ENCODE measurements at regions not wholly inside any gene's neighbourhood (a gene's known extent, or its start where the extent isn't known, plus 50 kb on each side); places are given as distances from the start of the nearest gene placed in this dataset.
A peak's percentile ranks its signal among the peaks of the same experiment; 100 is the strongest.

- no peaks in the 10 kb centered on the region for H3K9me2 ChIP-seq (ENCODE audit: low read depth, low read length)
- no peaks in the 10 kb centered on the region for H4K20me1 ChIP-seq (ENCODE audit: insufficient read depth, low read length)
- H3K4me1 ChIP-seq (ENCODE audit: insufficient read depth, low read length, severe bottlenecking), result no peaks in the 10 kb centered on the region
- H3K9ac ChIP-seq (ENCODE audit: low read length), result no peak overlapping the region
- no peaks in the 10 kb centered on the region for H3K79me2 ChIP-seq (ENCODE audit: insufficient read depth, low read length)
- H3K27me3 ChIP-seq (ENCODE audit: insufficient read depth, low read length), result no peaks in the 10 kb centered on the region
- no peak overlapping the region for H3K4me3 ChIP-seq (ENCODE audit: low read depth, low read length, poor library complexity, severe bottlenecking)
- no peak overlapping the region for H3K27ac ChIP-seq (ENCODE audit: low read depth, low read length, poor library complexity, severe bottlenecking)
- no peak overlapping the region for H3K4me2 ChIP-seq (ENCODE audit: low read length)
- no peaks in the 10 kb centered on the region; the same call in 1 of the 2 replicates for H3F3A ChIP-seq (ENCODE audit: insufficient read depth, low read length)
- H3K9me3 ChIP-seq (ENCODE audit: low read length), result peaks cover 12% of the 10 kb centered on the region; the same call in 1 of the 2 replicates
- no peak overlapping the region for H2AFZ ChIP-seq (ENCODE audit: low read length)
- no peaks in the 10 kb centered on the region for H3K36me3 ChIP-seq (ENCODE audit: insufficient read depth, low read length)
- TF ChIP-seq CTCF (IDR thresholded peaks at IDR 0.05; ENCODE audit: low read length) (no peak), EZH2 (IDR thresholded peaks at IDR 0.05; ENCODE audit: borderline replicate concordance, low read length) (no peak)
Observed at GRCh38 chr3:106593381-106593780, 724.6 kb upstream of the CBLB start.

GRCh38 chr3:106609666-106610301 is 741.0 kb upstream of the CBLB start:
- no peaks in the 10 kb centered on the region; the same call in 1 of the 2 replicates for H3F3A ChIP-seq (ENCODE audit: insufficient read depth, low read length)
- H3K9me2 ChIP-seq (ENCODE audit: low read depth, low read length), result no peaks in the 10 kb centered on the region
- peak overlapping the region; percentile 18; the same call in 1 of the 2 replicates for H3K4me2 ChIP-seq (ENCODE audit: low read length)
- peak; percentile 95 for TF ChIP-seq CTCF (IDR thresholded peaks at IDR 0.05; ENCODE audit: low read length)
- no peak for TF ChIP-seq EZH2 (IDR thresholded peaks at IDR 0.05; ENCODE audit: borderline replicate concordance, low read length)
- H3K36me3 ChIP-seq (ENCODE audit: insufficient read depth, low read length), result no peaks in the 10 kb centered on the region
- H4K20me1 ChIP-seq (ENCODE audit: insufficient read depth, low read length), result no peaks in the 10 kb centered on the region
- H3K9ac ChIP-seq (ENCODE audit: low read length), result no peak overlapping the region
- H3K79me2 ChIP-seq (ENCODE audit: insufficient read depth, low read length), result no peaks in the 10 kb centered on the region
- H3K27me3 ChIP-seq (ENCODE audit: insufficient read depth, low read length), result no peaks in the 10 kb centered on the region
- H3K9me3 ChIP-seq (ENCODE audit: low read length), result 0 out of 2 replicates have a peak, but pooled peaks cover 2% of the 10 kb centered on the region
- H3K4me1 ChIP-seq (ENCODE audit: insufficient read depth, low read length, severe bottlenecking), result peaks cover 6% of the 10 kb centered on the region
- no peak overlapping the region for H2AFZ ChIP-seq (ENCODE audit: low read length)
- no peak overlapping the region for H3K4me3 ChIP-seq (ENCODE audit: low read depth, low read length, poor library complexity, severe bottlenecking)
- no peak overlapping the region for H3K27ac ChIP-seq (ENCODE audit: low read depth, low read length, poor library complexity, severe bottlenecking)

GRCh38 chr3:106610362-106610959 is 741.6 kb upstream of the CBLB start:
- no peak overlapping the region for H2AFZ ChIP-seq (ENCODE audit: low read length)
- H3F3A ChIP-seq (ENCODE audit: insufficient read depth, low read length), result no peaks in the 10 kb centered on the region; the same call in 1 of the 2 replicates
- no peak overlapping the region for H3K4me3 ChIP-seq (ENCODE audit: low read depth, low read length, poor library complexity, severe bottlenecking)
- peaks cover 6% of the 10 kb centered on the region for H3K4me1 ChIP-seq (ENCODE audit: insufficient read depth, low read length, severe bottlenecking)
- H3K4me2 ChIP-seq (ENCODE audit: low read length), result no peak overlapping the region
- H3K9me3 ChIP-seq (ENCODE audit: low read length), result 0 out of 2 replicates have a peak, but pooled peaks cover 2% of the 10 kb centered on the region
- no peaks in the 10 kb centered on the region for H3K27me3 ChIP-seq (ENCODE audit: insufficient read depth, low read length)
- H3K9me2 ChIP-seq (ENCODE audit: low read depth, low read length), result no peaks in the 10 kb centered on the region
- no peaks in the 10 kb centered on the region for H3K79me2 ChIP-seq (ENCODE audit: insufficient read depth, low read length)
- TF ChIP-seq EZH2 (IDR thresholded peaks at IDR 0.05; ENCODE audit: borderline replicate concordance, low read length) (no peak), CTCF (IDR thresholded peaks at IDR 0.05; ENCODE audit: low read length) (no peak)
- no peaks in the 10 kb centered on the region for H4K20me1 ChIP-seq (ENCODE audit: insufficient read depth, low read length)
- no peak overlapping the region for H3K27ac ChIP-seq (ENCODE audit: low read depth, low read length, poor library complexity, severe bottlenecking)
- no peaks in the 10 kb centered on the region for H3K36me3 ChIP-seq (ENCODE audit: insufficient read depth, low read length)
- no peak overlapping the region for H3K9ac ChIP-seq (ENCODE audit: low read length)

Data from OCI-LY1 (cell line).